ENCODE measurements at regions not wholly inside any gene's neighbourhood (a gene's known extent, or its start where the extent isn't known, plus 50 kb on each side); places are given as distances from the start of the nearest gene placed in this dataset.

DNA sequence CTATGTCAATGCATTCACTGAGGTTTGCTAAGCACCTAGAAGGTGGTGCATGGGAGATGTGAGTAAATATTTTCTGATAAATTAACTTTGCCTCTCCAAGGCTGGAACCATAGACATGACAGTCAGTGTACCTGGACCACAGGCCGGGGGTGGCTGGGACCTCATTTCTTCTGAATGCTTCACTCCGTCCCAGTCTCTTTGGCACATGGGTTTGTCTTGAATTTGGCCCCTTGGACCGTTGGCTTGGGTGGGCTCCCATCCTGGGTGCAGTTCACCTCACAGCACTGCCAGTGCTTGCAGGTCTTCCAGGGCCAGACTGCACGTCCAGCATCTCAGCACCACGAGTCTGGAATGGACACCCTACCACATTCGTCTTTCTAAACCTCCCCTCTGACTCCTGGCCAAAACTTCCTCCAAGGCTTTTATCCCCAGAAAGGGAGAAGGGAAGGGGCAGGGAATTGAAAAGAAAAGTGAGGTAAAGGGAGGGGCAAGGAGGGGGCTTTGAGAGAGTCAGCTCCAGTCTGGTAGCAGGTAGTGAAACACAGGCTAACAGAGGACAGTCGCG is 267.8 kb downstream of the MED10 start:
- Histone ChIP-seq H2AK5ac (ENCODE audit: insufficient read length, low read length) (no peak overlapping the region), H3K4me2 (ENCODE audit: insufficient read depth, insufficient read length, low read length) (no peak overlapping the region), H2BK120ac (ENCODE audit: low read depth, low read length, poor library complexity, severe bottlenecking) (no peak overlapping the region), H3K9ac (ENCODE audit: extremely low read depth, insufficient read length, low read length) (no peak overlapping the region), H4K5ac (ENCODE audit: insufficient read length, low read depth, low read length) (no peak overlapping the region), H4K20me1 (ENCODE audit: control insufficient read depth, insufficient read depth, insufficient read length) (no peaks in the 10 kb centered on the region), H3K27ac (ENCODE audit: insufficient read length, low read depth, low read length) (no peak overlapping the region), H4K91ac (ENCODE audit: insufficient read length, low read depth, low read length) (no peak overlapping the region), H3K4me1 (ENCODE audit: insufficient read depth, low read length) (no peaks in the 10 kb centered on the region), H3K14ac (ENCODE audit: insufficient read depth, low read length) (no peak overlapping the region), H3K23me2 (ENCODE audit: insufficient read length, low read depth, low read length, poor library complexity, severe bottlenecking) (no peaks in the 10 kb centered on the region), H3K4ac (ENCODE audit: low read depth, low read length) (no peak overlapping the region), H2BK12ac (ENCODE audit: insufficient read length, low read depth, low read length) (no peak overlapping the region), H3K23ac (ENCODE audit: insufficient read length, low read depth, low read length) (no peak overlapping the region), H3K9me3 (ENCODE audit: control insufficient read depth, low read depth, low read length) (no peaks in the 10 kb centered on the region), H2BK20ac (ENCODE audit: low read depth, low read length, poor library complexity, severe bottlenecking) (no peak overlapping the region), H3K27me3 (ENCODE audit: insufficient read depth, low read length) (no peaks in the 10 kb centered on the region), H4K8ac (replicated peaks; ENCODE audit: insufficient read length, low read depth, low read length) (no peak overlapping the region), H2BK5ac (ENCODE audit: insufficient read length, low read length) (no peak overlapping the region), H3T11ph (ENCODE audit: low read length) (no peak overlapping the region), H2AFZ (ENCODE audit: low read length) (no peak overlapping the region), H3K79me2 (ENCODE audit: insufficient read depth, low read length) (no peaks in the 10 kb centered on the region), H3K79me1 (ENCODE audit: insufficient read depth, low read depth, low read length, poor library complexity, severe bottlenecking) (no peaks in the 10 kb centered on the region), H3K56ac (ENCODE audit: insufficient read length, low read depth, low read length) (no peak overlapping the region), H3K18ac (ENCODE audit: insufficient read length, low read depth, low read length) (no peak overlapping the region), H2BK15ac (ENCODE audit: low read depth, low read length) (no peak overlapping the region)
- no CpG with 5 or more reads among the region's 8 CpGs for WGBS (ENCODE audit: extremely low coverage, insufficient read length, low lambda C conversion rate)
- Mint-ChIP-seq H3K9me3 (no peaks in the 10 kb centered on the region; a peak in 1 of 5 replicates), H3K4me1 (peaks cover 5 to 12% of the 10 kb centered on the region in 2 experiments), H3K4me3 (no peak overlapping the region), H3K36me3 (ENCODE audit: insufficient read depth in 1 of 3, low read depth in 3 of 3) (peaks cover 0 to 2% (median 0%) of the 10 kb centered on the region in 3 experiments; a peak in 1 of 7 replicates), H3K27me3 (ENCODE audit: low read depth) (no peaks in the 10 kb centered on the region; the same call in 1 of the 2 replicates), H3K27ac (no peak overlapping the region)
- TF ChIP-seq, protein P1, sequence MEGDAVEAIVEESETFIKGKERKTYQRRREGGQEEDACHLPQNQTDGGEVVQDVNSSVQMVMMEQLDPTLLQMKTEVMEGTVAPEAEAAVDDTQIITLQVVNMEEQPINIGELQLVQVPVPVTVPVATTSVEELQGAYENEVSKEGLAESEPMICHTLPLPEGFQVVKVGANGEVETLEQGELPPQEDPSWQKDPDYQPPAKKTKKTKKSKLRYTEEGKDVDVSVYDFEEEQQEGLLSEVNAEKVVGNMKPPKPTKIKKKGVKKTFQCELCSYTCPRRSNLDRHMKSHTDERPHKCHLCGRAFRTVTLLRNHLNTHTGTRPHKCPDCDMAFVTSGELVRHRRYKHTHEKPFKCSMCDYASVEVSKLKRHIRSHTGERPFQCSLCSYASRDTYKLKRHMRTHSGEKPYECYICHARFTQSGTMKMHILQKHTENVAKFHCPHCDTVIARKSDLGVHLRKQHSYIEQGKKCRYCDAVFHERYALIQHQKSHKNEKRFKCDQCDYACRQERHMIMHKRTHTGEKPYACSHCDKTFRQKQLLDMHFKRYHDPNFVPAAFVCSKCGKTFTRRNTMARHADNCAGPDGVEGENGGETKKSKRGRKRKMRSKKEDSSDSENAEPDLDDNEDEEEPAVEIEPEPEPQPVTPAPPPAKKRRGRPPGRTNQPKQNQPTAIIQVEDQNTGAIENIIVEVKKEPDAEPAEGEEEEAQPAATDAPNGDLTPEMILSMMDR (conservative IDR thresholded peaks at IDR 0.05): no peak
- DNase-seq: no peak
